Upper lobe of left lung (tissue), 6 donors: ENCODE measurements at regions not wholly inside any gene's neighbourhood (a gene's known extent, or its start where the extent isn't known, plus 50 kb on each side); places are given as distances from the start of the nearest gene placed in this dataset.

ENCODE experiments used
- ATAC-seq, 2 donors: fragments of 200-7000 bp; cut with Tn5 transposase; one replicate each; pipeline ENCODE4 v1.9.1; 2022; ENCODE audit warnings: mild to moderate bottlenecking in 2 of 2, moderate library complexity in 2 of 2; ENCODE audit not compliant: low FRiP score in 2 of 2
- DNase-seq, 2 donors: peaks; one replicate each; pipeline ENCODE4 v3.0.0-alpha.2; 2019 to 2020
- H3K27ac ChIP-seq, 4 donors: fragments of 200-600 bp; sonication (generic); one replicate each; pipeline ENCODE4 v1.5.1; 2016 to 2019
- H3K27me3 ChIP-seq, 4 donors: fragments of 200-600 bp; sonication (generic); one replicate each; pipeline ENCODE4 v1.5.1; 2017 to 2019
- H3K36me3 ChIP-seq, 4 donors: fragments of 200-600 bp; sonication (generic); one replicate each; pipeline ENCODE4 v1.5.1; 2016 to 2019
- H3K4me1 ChIP-seq, 4 donors: fragments of 200-600 bp; sonication (generic); one replicate each; pipeline ENCODE4 v1.5.1; 2018 to 2019
- H3K4me3 ChIP-seq, 4 donors: fragments of 200-600 bp; sonication (generic); one replicate each; pipeline ENCODE4 v1.5.1; 2017 to 2019; ENCODE audit warnings: mild to moderate bottlenecking in 2 of 4, moderate library complexity in 1 of 4
- H3K9me3 ChIP-seq, 4 donors: fragments of 200-600 bp; sonication (generic); one replicate each; pipeline ENCODE4 v1.5.1; 2018 to 2019
- CTCF ChIP-seq, 6 experiments: fragments of 450-650 bp in 4 of 6; fragments of 200-600 bp in 2 of 6; sonication (generic) in 2 of 6; IDR thresholded peaks; one replicate each; pipeline ENCODE4 v1.5.1; 2016 to 2019; ENCODE audit warnings: antibody characterized with exemption in 6 of 6
- EP300 ChIP-seq, 4 donors: sonication (generic); formaldehyde crosslinking; IDR thresholded peaks; one replicate each; pipeline ENCODE4 v1.5.1; 2017; ENCODE audit warnings: antibody characterized with exemption in 4 of 4, control low read depth in 2 of 4
- POLR2A ChIP-seq, 4 donors: fragments of 450-650 bp; IDR thresholded peaks; one replicate each; pipeline ENCODE4 v1.5.1; 2016 to 2017; ENCODE audit warnings: antibody characterized with exemption in 4 of 4, mild to moderate bottlenecking in 2 of 4
- POLR2AphosphoS5 ChIP-seq, 2 donors: sonication (generic); formaldehyde crosslinking; IDR thresholded peaks; one replicate each; pipeline ENCODE4 v1.5.1; 2017; ENCODE audit warnings: antibody characterized with exemption in 2 of 2
- WGBS, 2 donors: methylation state at CpG; one replicate each; pipeline ENCODE4 v1.1.5; 2017 to 2018; 5-methylcytosine and 5-hydroxymethylcytosine counted together
- donor health status: DM: no; HTN: no; CAD: no; lungs with moderate emphysema.
- donor health status: DM: no; HTN: yes; CAD: no; lungs with severe emphysema.

- DNase-seq (peak in 1 of 2 donors; percentile 69), ATAC-seq (peak; percentile 61 to 62)
- no peaks in the 10 kb centered on the region for H3K9me3 ChIP-seq
- no peaks in the 10 kb centered on the region for H3K27me3 ChIP-seq
- H3K4me1 ChIP-seq: peaks cover 12 to 28% (median 17%) of the 10 kb centered on the region in 4 donors
- H3K27ac ChIP-seq: peak overlapping the region in 1 of 4 donors; percentile 67
- 17 to 30% methylated on average over 6 of the region's 6 CpGs for WGBS, 2 donors
- no peaks in the 10 kb centered on the region for H3K36me3 ChIP-seq
- no peak overlapping the region for H3K4me3 ChIP-seq
- no peak for TF ChIP-seq POLR2A (IDR thresholded peaks at IDR 0.05)
- no peak for TF ChIP-seq CTCF (IDR thresholded peaks at IDR 0.05)
- TF ChIP-seq POLR2AphosphoS5 (IDR thresholded peaks at IDR 0.05): peak; percentile 37 to 44
- TF ChIP-seq EP300 (IDR thresholded peaks at IDR 0.05): no peak
Observed at GRCh38 chr4:38601244-38601915, 62.6 kb upstream of the KLF3 start.

GRCh38 chr4:38601916-38602291 lies 62.1 kb upstream of the KLF3 start:
- no peak for ATAC-seq
- H3K36me3 ChIP-seq: no peaks in the 10 kb centered on the region
- peaks cover 12 to 32% (median 20%) of the 10 kb centered on the region in 4 donors for H3K4me1 ChIP-seq
- H3K4me3 ChIP-seq: no peak overlapping the region
- no peaks in the 10 kb centered on the region for H3K9me3 ChIP-seq
- H3K27me3 ChIP-seq: no peaks in the 10 kb centered on the region
- H3K27ac ChIP-seq: no peak overlapping the region
- DNase-seq: no peak
- WGBS, 2 donors: 85 to 96% methylated on average over 3 of the region's 3 CpGs
- TF ChIP-seq POLR2AphosphoS5 (IDR thresholded peaks at IDR 0.05) (no peak), CTCF (IDR thresholded peaks at IDR 0.05) (no peak), EP300 (IDR thresholded peaks at IDR 0.05) (no peak), POLR2A (IDR thresholded peaks at IDR 0.05) (no peak)

GRCh38 chr4:38603652-38604051 lies 60.3 kb upstream of the KLF3 start:
- Histone ChIP-seq H3K27me3 (no peaks in the 10 kb centered on the region), H3K27ac (no peak overlapping the region), H3K4me1 (peaks cover 12 to 32% (median 20%) of the 10 kb centered on the region in 4 donors), H3K9me3 (no peaks in the 10 kb centered on the region), H3K36me3 (no peaks in the 10 kb centered on the region), H3K4me3 (no peak overlapping the region)
- 88 to 94% methylated on average over 6 of the region's 6 CpGs for WGBS, 2 donors
- TF ChIP-seq POLR2AphosphoS5 (IDR thresholded peaks at IDR 0.05) (no peak), POLR2A (IDR thresholded peaks at IDR 0.05) (no peak), EP300 (IDR thresholded peaks at IDR 0.05) (no peak), CTCF (IDR thresholded peaks at IDR 0.05) (no peak)
- ATAC-seq (no peak), DNase-seq (no peak)

- Histone ChIP-seq H3K27ac (peak overlapping the region in 3 of 4 donors; percentile 33 to 63 (median 50)), H3K4me1 (peaks cover 17 to 40% (median 27%) of the 10 kb centered on the region in 4 donors), H3K9me3 (no peaks in the 10 kb centered on the region), H3K4me3 (no peak overlapping the region), H3K27me3 (no peaks in the 10 kb centered on the region), H3K36me3 (no peaks in the 10 kb centered on the region)
- ATAC-seq (no peak), DNase-seq (no peak)
- no peak for TF ChIP-seq CTCF (IDR thresholded peaks at IDR 0.05)
- no peak for TF ChIP-seq POLR2A (IDR thresholded peaks at IDR 0.05)
- no peak for TF ChIP-seq EP300 (IDR thresholded peaks at IDR 0.05)
- no peak for TF ChIP-seq POLR2AphosphoS5 (IDR thresholded peaks at IDR 0.05)
- WGBS, 2 donors: 49 to 55% methylated on average over 6 of the region's 6 CpGs
Observed at GRCh38 chr4:38605181-38605752, 58.7 kb upstream of the KLF3 start.
